ENCODE measurements at regions not wholly inside any gene's neighbourhood (a gene's known extent, or its start where the extent isn't known, plus 50 kb on each side); places are given as distances from the start of the nearest gene placed in this dataset.
"Not testable (repeated sequence)": the region's sequence is repeated elsewhere in the genome, so short reads cannot be mapped to it uniquely, and the experiment has no call there.

DNA sequence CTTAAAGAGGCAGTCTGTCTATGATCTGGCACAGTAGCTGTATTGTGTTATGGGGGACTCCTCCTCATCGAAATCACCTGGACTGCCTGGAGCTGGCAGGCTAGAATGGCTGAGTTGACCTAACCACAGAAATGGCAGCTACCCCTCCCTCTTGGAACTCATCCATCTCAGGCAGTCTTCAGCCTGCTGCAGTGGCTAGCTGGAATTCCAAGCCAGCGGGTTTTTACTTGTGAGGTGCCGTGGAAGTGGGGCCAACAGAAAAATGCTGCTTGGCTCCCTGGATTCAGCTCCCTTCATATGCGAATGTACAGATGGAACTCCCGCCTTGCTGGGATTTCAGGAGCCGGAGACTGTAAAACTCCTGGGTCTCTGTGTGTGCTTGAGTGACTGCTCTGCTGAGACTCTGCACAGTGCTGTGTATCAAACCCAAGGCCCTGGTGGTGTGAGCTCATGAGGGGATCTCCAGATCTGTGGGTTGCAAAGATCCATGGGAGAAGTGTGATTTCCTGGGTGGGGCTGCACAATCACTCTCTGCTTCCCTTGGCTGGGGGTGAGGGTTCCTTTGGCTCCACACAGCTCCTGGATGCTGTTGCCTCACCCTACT is 316.9 kb downstream of the CTH start:
- no peaks in the 10 kb centered on the region for H3K9me3 ChIP-seq (ENCODE audit: control insufficient read depth, low read length)
- H3K36me3 ChIP-seq (ENCODE audit: control insufficient read depth, insufficient read depth, low read length), result no peaks in the 10 kb centered on the region
- H3K4me1 ChIP-seq (ENCODE audit: control insufficient read depth, insufficient read depth, low read length), result no peaks in the 10 kb centered on the region
- H3K4me3 ChIP-seq (ENCODE audit: insufficient read depth, low read depth, low read length), result no peak overlapping the region
- H3K27me3 ChIP-seq (ENCODE audit: control insufficient read depth, insufficient read depth, low read length, poor library complexity, severe bottlenecking), result no peaks in the 10 kb centered on the region
- WGBS, 2 experiments, result 67 to 70% methylated on average over 6 of the region's 6 CpGs
- H3K27ac ChIP-seq (ENCODE audit: insufficient read depth, low read depth, low read length, poor library complexity, severe bottlenecking), result no peak overlapping the region

DNA sequence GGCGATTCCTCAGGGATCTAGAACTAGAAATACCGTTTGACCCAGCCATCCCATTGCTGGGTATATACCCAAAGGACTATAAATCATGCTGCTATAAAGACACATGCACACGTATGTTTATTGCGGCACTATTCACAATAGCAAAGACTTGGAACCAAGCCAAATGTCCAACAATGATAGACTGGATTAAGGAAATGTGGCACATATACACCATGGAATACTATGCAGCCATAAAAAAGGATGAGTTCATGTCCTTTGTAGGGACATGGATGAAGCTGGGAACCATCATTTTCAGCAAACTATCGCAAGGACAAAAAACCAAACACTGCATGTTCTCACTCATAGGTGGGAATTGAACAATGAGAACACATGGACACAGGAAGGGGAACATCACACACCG is 311.1 kb downstream of the PTGER3 start:
- H3K27ac ChIP-seq (ENCODE audit: insufficient read depth, low read depth, low read length, poor library complexity, severe bottlenecking); H3K36me3 ChIP-seq (ENCODE audit: control insufficient read depth, insufficient read depth, low read length); H3K9me3 ChIP-seq (ENCODE audit: control insufficient read depth, low read length); H3K4me3 ChIP-seq (ENCODE audit: insufficient read depth, low read depth, low read length); H3K4me1 ChIP-seq (ENCODE audit: control insufficient read depth, insufficient read depth, low read length); H3K27me3 ChIP-seq (ENCODE audit: control insufficient read depth, insufficient read depth, low read length, poor library complexity, severe bottlenecking): not testable (repeated sequence)
- WGBS, 2 experiments, result 83 to 86% methylated on average over 1 to 2 of the region's 6 CpGs

DNA sequence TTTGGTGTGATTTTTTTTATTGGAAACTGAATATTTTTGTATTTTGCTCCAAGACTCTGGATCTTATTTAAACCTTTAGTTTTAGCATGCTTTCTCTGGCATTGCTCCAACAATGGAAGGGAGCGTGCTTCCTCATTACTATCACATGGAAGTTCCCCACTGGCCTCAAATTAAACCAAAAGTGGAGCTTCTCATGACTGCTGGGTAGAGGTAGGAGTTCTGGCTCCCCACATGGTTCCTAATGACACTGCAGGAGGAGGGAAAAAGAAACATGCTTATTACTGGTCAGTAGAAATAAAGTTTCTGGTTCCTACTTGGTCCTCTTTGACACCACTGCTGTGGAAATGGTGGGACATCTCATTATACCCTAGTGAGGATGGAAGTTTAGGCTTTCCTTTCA is 310.5 kb downstream of the PTGER3 start:
- no peaks in the 10 kb centered on the region for H3K27me3 ChIP-seq (ENCODE audit: control insufficient read depth, insufficient read depth, low read length, poor library complexity, severe bottlenecking)
- no peaks in the 10 kb centered on the region for H3K36me3 ChIP-seq (ENCODE audit: control insufficient read depth, insufficient read depth, low read length)
- H3K9me3 ChIP-seq (ENCODE audit: control insufficient read depth, low read length), result no peaks in the 10 kb centered on the region
- WGBS, 2 experiments, result 92 to 100% methylated on average over 1 of the region's 1 CpG
- H3K4me3 ChIP-seq (ENCODE audit: insufficient read depth, low read depth, low read length), result no peak overlapping the region
- no peak overlapping the region for H3K27ac ChIP-seq (ENCODE audit: insufficient read depth, low read depth, low read length, poor library complexity, severe bottlenecking)
- H3K4me1 ChIP-seq (ENCODE audit: control insufficient read depth, insufficient read depth, low read length), result no peaks in the 10 kb centered on the region

DNA sequence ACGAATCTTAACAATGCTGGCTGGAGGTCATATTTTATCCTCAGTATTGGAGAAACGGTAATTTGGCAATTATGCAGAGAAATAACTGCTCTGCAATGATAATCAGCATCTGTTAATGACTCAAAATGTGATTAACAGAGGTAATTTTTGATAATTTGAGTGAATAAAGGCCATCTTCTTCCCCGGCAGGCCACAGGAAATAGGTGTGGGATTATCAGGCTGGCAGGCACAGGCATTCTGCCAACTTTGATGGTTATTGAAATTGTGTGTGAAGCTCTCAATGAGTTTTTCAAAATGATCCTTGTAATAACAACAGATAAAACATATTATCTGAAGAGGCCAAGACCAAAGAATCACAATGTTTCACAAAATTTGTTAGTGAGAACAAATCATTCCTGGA is 309.0 kb downstream of the PTGER3 start:
- H3K27ac ChIP-seq (ENCODE audit: insufficient read depth, low read depth, low read length, poor library complexity, severe bottlenecking), result no peak overlapping the region
- no peaks in the 10 kb centered on the region for H3K36me3 ChIP-seq (ENCODE audit: control insufficient read depth, insufficient read depth, low read length)
- WGBS, 2 experiments, result 93 to 100% methylated on average over 3 of the region's 3 CpGs
- H3K9me3 ChIP-seq (ENCODE audit: control insufficient read depth, low read length), result no peaks in the 10 kb centered on the region
- no peaks in the 10 kb centered on the region for H3K27me3 ChIP-seq (ENCODE audit: control insufficient read depth, insufficient read depth, low read length, poor library complexity, severe bottlenecking)
- no peak overlapping the region for H3K4me3 ChIP-seq (ENCODE audit: insufficient read depth, low read depth, low read length)
- H3K4me1 ChIP-seq (ENCODE audit: control insufficient read depth, insufficient read depth, low read length), result no peaks in the 10 kb centered on the region

DNA sequence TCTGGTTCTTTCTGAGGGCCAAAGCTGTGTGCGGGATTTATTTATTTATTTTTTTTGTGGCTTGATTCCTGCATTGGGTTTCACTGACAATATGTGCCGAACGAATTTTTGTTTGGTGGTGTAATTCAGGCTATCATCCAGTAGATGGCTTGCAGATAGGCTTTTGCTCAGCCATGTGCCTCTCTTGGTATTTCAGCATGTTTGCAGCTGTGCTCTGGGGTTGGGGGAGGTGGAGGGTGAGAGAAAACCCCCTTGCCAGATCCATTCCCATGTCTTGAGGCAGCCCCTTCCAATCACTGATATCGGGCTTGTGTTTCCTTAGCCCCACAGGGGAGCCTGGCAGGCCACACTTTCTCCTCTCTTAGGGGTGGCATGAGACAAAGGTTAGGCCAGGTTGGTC is 302.4 kb downstream of the PTGER3 start:
- H3K4me1 ChIP-seq (ENCODE audit: control insufficient read depth, insufficient read depth, low read length), result no peaks in the 10 kb centered on the region

GRCh38 chr1:70746062-70746461 is 301.6 kb downstream of the PTGER3 start:
- H3K4me3 ChIP-seq (ENCODE audit: insufficient read depth, low read depth, low read length); H3K27ac ChIP-seq (ENCODE audit: insufficient read depth, low read depth, low read length, poor library complexity, severe bottlenecking); H3K36me3 ChIP-seq (ENCODE audit: control insufficient read depth, insufficient read depth, low read length); H3K9me3 ChIP-seq (ENCODE audit: control insufficient read depth, low read length); H3K4me1 ChIP-seq (ENCODE audit: control insufficient read depth, insufficient read depth, low read length); H3K27me3 ChIP-seq (ENCODE audit: control insufficient read depth, insufficient read depth, low read length, poor library complexity, severe bottlenecking): not testable (repeated sequence)
- WGBS, 2 experiments, result 100% methylated on average over 1 of the region's 1 CpG

More for the DNA sequence above, 302.4 kb downstream of the PTGER3 start:
- no peaks in the 10 kb centered on the region for H3K9me3 ChIP-seq (ENCODE audit: control insufficient read depth, low read length)
- H3K36me3 ChIP-seq (ENCODE audit: control insufficient read depth, insufficient read depth, low read length), result no peaks in the 10 kb centered on the region
- no peaks in the 10 kb centered on the region for H3K27me3 ChIP-seq (ENCODE audit: control insufficient read depth, insufficient read depth, low read length, poor library complexity, severe bottlenecking)
- no peak overlapping the region for H3K27ac ChIP-seq (ENCODE audit: insufficient read depth, low read depth, low read length, poor library complexity, severe bottlenecking)
- no peak overlapping the region for H3K4me3 ChIP-seq (ENCODE audit: insufficient read depth, low read depth, low read length)
- 59 to 79% methylated on average over 4 of the region's 4 CpGs for WGBS, 2 experiments

GRCh38 chr1:70747123-70747522 is 300.5 kb downstream of the PTGER3 start:
- WGBS, 2 experiments, result 86 to 90% methylated on average over 1 of the region's 1 CpG
- H3K27ac ChIP-seq (ENCODE audit: insufficient read depth, low read depth, low read length, poor library complexity, severe bottlenecking); H3K36me3 ChIP-seq (ENCODE audit: control insufficient read depth, insufficient read depth, low read length): not testable (repeated sequence)

GRCh38 chr1:70751676-70752287 is 295.8 kb downstream of the PTGER3 start:
- not testable (repeated sequence) for H3K9me3 ChIP-seq (ENCODE audit: control insufficient read depth, low read length); H3K4me3 ChIP-seq (ENCODE audit: insufficient read depth, low read depth, low read length); H3K36me3 ChIP-seq (ENCODE audit: control insufficient read depth, insufficient read depth, low read length); H3K4me1 ChIP-seq (ENCODE audit: control insufficient read depth, insufficient read depth, low read length); H3K27me3 ChIP-seq (ENCODE audit: control insufficient read depth, insufficient read depth, low read length, poor library complexity, severe bottlenecking); H3K27ac ChIP-seq (ENCODE audit: insufficient read depth, low read depth, low read length, poor library complexity, severe bottlenecking)
- 89 to 94% methylated on average over 5 to 6 of the region's 6 CpGs for WGBS, 2 experiments

More at GRCh38 chr1:70747123-70747522, 300.5 kb downstream of the PTGER3 start:
- not testable (repeated sequence) for H3K4me1 ChIP-seq (ENCODE audit: control insufficient read depth, insufficient read depth, low read length); H3K27me3 ChIP-seq (ENCODE audit: control insufficient read depth, insufficient read depth, low read length, poor library complexity, severe bottlenecking); H3K9me3 ChIP-seq (ENCODE audit: control insufficient read depth, low read length); H3K4me3 ChIP-seq (ENCODE audit: insufficient read depth, low read depth, low read length)

GRCh38 chr1:70754701-70755100 is 292.9 kb downstream of the PTGER3 start:
- no peaks in the 10 kb centered on the region for H3K36me3 ChIP-seq (ENCODE audit: control insufficient read depth, insufficient read depth, low read length)
- no peaks in the 10 kb centered on the region for H3K27me3 ChIP-seq (ENCODE audit: control insufficient read depth, insufficient read depth, low read length, poor library complexity, severe bottlenecking)
- H3K4me1 ChIP-seq (ENCODE audit: control insufficient read depth, insufficient read depth, low read length), result no peaks in the 10 kb centered on the region
- WGBS, 2 experiments, result 100% methylated on average over 2 to 3 of the region's 4 CpGs
- no peaks in the 10 kb centered on the region for H3K9me3 ChIP-seq (ENCODE audit: control insufficient read depth, low read length)
- H3K4me3 ChIP-seq (ENCODE audit: insufficient read depth, low read depth, low read length), result no peak overlapping the region
- H3K27ac ChIP-seq (ENCODE audit: insufficient read depth, low read depth, low read length, poor library complexity, severe bottlenecking), result no peak overlapping the region

- no peaks in the 10 kb centered on the region for H3K36me3 ChIP-seq (ENCODE audit: control insufficient read depth, insufficient read depth, low read length)
- WGBS, 2 experiments, result 100% methylated on average over 1 of the region's 2 CpGs; no CpG with 5 or more reads in 1 of the 2 experiments
- no peak overlapping the region for H3K4me3 ChIP-seq (ENCODE audit: insufficient read depth, low read depth, low read length)
Measured at GRCh38 chr1:70760154-70760553, 287.5 kb downstream of the PTGER3 start.

More at GRCh38 chr1:70760154-70760553, 287.5 kb downstream of the PTGER3 start:
- Histone ChIP-seq H3K27ac (ENCODE audit: insufficient read depth, low read depth, low read length, poor library complexity, severe bottlenecking) (no peak overlapping the region), H3K27me3 (ENCODE audit: control insufficient read depth, insufficient read depth, low read length, poor library complexity, severe bottlenecking) (no peaks in the 10 kb centered on the region), H3K4me1 (ENCODE audit: control insufficient read depth, insufficient read depth, low read length) (no peaks in the 10 kb centered on the region), H3K9me3 (ENCODE audit: control insufficient read depth, low read length) (no peaks in the 10 kb centered on the region)

Data from ectodermal cell (in vitro differentiated cells).